Astrocyte (in vitro differentiated cells and primary cell): ENCODE measurements at regions not wholly inside any gene's neighbourhood (a gene's known extent, or its start where the extent isn't known, plus 50 kb on each side); places are given as distances from the start of the nearest gene placed in this dataset.

Experiments used
- DNase-seq: peaks from one replicate; pipeline ENCODE4 v3.0.0-alpha.2; 2010; ENCODE audit warnings: low read depth
- FAIRE-seq: peaks from 2 replicates; lab custom pipeline; 2011; peaks lifted over from hg19 to GRCh38; lab: Jason Lieb, UNC
- H2AFZ ChIP-seq: 2 replicates; pipeline ENCODE4 v1.6.0; 2012; ENCODE audit warnings: low read depth, low read length, inconsistent platforms
- H3K27ac ChIP-seq: 2 replicates; pipeline ENCODE4 v1.5.1; 2011; ENCODE audit warnings: low read depth, low read length, inconsistent platforms
- H3K27me3 ChIP-seq: 2 replicates; pipeline ENCODE4 v1.6.0; 2011; ENCODE audit warnings: low read length, inconsistent platforms; ENCODE audit not compliant: insufficient read depth
- H3K36me3 ChIP-seq: 2 replicates; pipeline ENCODE4 v1.5.1; 2011; ENCODE audit warnings: low read length, inconsistent platforms; ENCODE audit not compliant: insufficient read depth
- H3K4me1 ChIP-seq: 2 replicates; pipeline ENCODE4 v1.5.1; 2011; ENCODE audit warnings: low read length, inconsistent platforms; ENCODE audit not compliant: insufficient read depth
- H3K4me2 ChIP-seq: 2 replicates; pipeline ENCODE4 v1.6.0; 2012; ENCODE audit warnings: low read length, inconsistent platforms
- H3K4me3 ChIP-seq: 2 replicates; pipeline ENCODE4 v1.5.1; 2011; ENCODE audit warnings: low read depth, mild to moderate bottlenecking, low read length, inconsistent platforms; ENCODE audit not compliant: insufficient read depth
- H3K79me2 ChIP-seq: 2 replicates; pipeline ENCODE4 v1.6.0; 2012; ENCODE audit warnings: mild to moderate bottlenecking, low read length, inconsistent platforms; ENCODE audit not compliant: insufficient read depth
- H3K9ac ChIP-seq: 2 replicates; pipeline ENCODE4 v1.6.0; 2012; ENCODE audit warnings: mild to moderate bottlenecking, low read length, inconsistent platforms
- H3K9me3 ChIP-seq: 2 replicates; pipeline ENCODE4 v1.5.1; 2012; ENCODE audit warnings: low read depth, mild to moderate bottlenecking, low read length, inconsistent platforms; ENCODE audit not compliant: insufficient read depth
- H4K20me1 ChIP-seq: 2 replicates; pipeline ENCODE4 v1.6.0; 2012; ENCODE audit warnings: low read length, inconsistent platforms; ENCODE audit not compliant: insufficient read depth
- H3K27ac Mint-ChIP-seq: one replicate; pipeline ENCODE4 v1.8.0; 2021; ENCODE audit warnings: mild to moderate bottlenecking, mixed read lengths; ENCODE audit not compliant: unreplicated experiment
- H3K27me3 Mint-ChIP-seq: one replicate; pipeline ENCODE4 v1.8.0; 2021; ENCODE audit warnings: low read depth, mixed read lengths; ENCODE audit not compliant: unreplicated experiment
- H3K36me3 Mint-ChIP-seq: one replicate; pipeline ENCODE4 v1.8.0; 2021; ENCODE audit warnings: low read depth, mixed read lengths; ENCODE audit not compliant: unreplicated experiment
- H3K4me1 Mint-ChIP-seq: one replicate; pipeline ENCODE4 v1.8.0; 2021; ENCODE audit warnings: low read depth, mixed read lengths; ENCODE audit not compliant: unreplicated experiment
- H3K4me3 Mint-ChIP-seq: one replicate; pipeline ENCODE4 v1.8.0; 2021; ENCODE audit warnings: mild to moderate bottlenecking, moderate library complexity, mixed read lengths; ENCODE audit not compliant: unreplicated experiment
- H3K9me3 Mint-ChIP-seq: one replicate; pipeline ENCODE4 v1.8.0; 2021; ENCODE audit warnings: mild to moderate bottlenecking, mixed read lengths; ENCODE audit not compliant: unreplicated experiment
- CTCF ChIP-seq: IDR thresholded peaks from 2 replicates; pipeline ENCODE4 v1.5.1; 2011; ENCODE audit warnings: low read depth, mild to moderate bottlenecking, inconsistent platforms, low read length, moderate library complexity; ENCODE audit not compliant: insufficient read depth
- EZH2 ChIP-seq: IDR thresholded peaks from 2 replicates; pipeline ENCODE4 v1.6.1; 2012; ENCODE audit warnings: mild to moderate bottlenecking, low read length, inconsistent platforms; ENCODE audit not compliant: insufficient read depth

- no peak for FAIRE-seq
- H3K27me3 ChIP-seq: no peaks in the 10 kb centered on the region
- no peaks in the 10 kb centered on the region for H3K36me3 Mint-ChIP-seq
- H3K27ac ChIP-seq: no peak overlapping the region
- no peak for TF ChIP-seq EZH2
- H3K4me2 ChIP-seq: no peak overlapping the region
- H3K4me1 Mint-ChIP-seq: peaks cover 3% of the 10 kb centered on the region
- H3K9me3 ChIP-seq: no peaks in the 10 kb centered on the region
- H3K9me3 Mint-ChIP-seq: no peaks in the 10 kb centered on the region
- no peak overlapping the region for H3K4me3 Mint-ChIP-seq
- no peaks in the 10 kb centered on the region for H3K79me2 ChIP-seq
- H3K27me3 Mint-ChIP-seq: no peaks in the 10 kb centered on the region
- no peak for DNase-seq
- no peak overlapping the region for H2AFZ ChIP-seq
- no peaks in the 10 kb centered on the region for H3K36me3 ChIP-seq
- H3K4me1 ChIP-seq: no peaks in the 10 kb centered on the region
- H4K20me1 ChIP-seq: no peaks in the 10 kb centered on the region
- no peak overlapping the region for H3K9ac ChIP-seq
- H3K4me3 ChIP-seq: no peak overlapping the region
- no peak overlapping the region for H3K27ac Mint-ChIP-seq
Observed at GRCh38 chr11:21927628-21928027, 265.3 kb upstream of the ANO5 start.

DNA sequence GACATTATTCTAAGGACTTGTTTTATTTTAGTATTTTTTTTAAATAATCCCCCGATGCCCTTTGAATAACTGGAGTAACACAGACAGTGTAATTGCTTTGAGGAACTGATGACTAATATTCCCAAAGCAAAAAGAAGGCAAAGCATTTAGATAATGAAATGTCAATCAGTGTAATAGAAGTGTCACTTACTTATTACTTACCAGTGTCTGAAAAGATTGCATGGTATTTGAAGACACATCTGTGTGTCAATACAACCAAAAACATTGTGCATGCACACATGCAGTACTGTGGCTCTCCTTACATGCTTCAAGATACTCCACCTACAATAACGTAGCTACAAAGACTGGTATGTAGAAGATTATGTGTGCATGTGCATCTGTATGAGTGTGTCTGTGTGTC lies 264.0 kb upstream of the ANO5 start:
- no peaks in the 10 kb centered on the region for H3K36me3 Mint-ChIP-seq
- Histone ChIP-seq H3K4me2 (no peak overlapping the region), H3K36me3 (no peaks in the 10 kb centered on the region), H3K4me1 (no peaks in the 10 kb centered on the region), H3K27me3 (no peaks in the 10 kb centered on the region), H2AFZ (no peak overlapping the region), H3K9ac (no peak overlapping the region), H3K9me3 (no peaks in the 10 kb centered on the region), H3K4me3 (no peak overlapping the region), H4K20me1 (no peaks in the 10 kb centered on the region), H3K27ac (no peak overlapping the region), H3K79me2 (no peaks in the 10 kb centered on the region)
- H3K4me1 Mint-ChIP-seq: peaks cover 3% of the 10 kb centered on the region
- H3K4me3 Mint-ChIP-seq: no peak overlapping the region
- DNase-seq (no peak), FAIRE-seq (no peak)
- H3K9me3 Mint-ChIP-seq: no peaks in the 10 kb centered on the region
- H3K27me3 Mint-ChIP-seq: no peaks in the 10 kb centered on the region
- no peak overlapping the region for H3K27ac Mint-ChIP-seq
- TF ChIP-seq CTCF (no peak), EZH2 (no peak)

DNA sequence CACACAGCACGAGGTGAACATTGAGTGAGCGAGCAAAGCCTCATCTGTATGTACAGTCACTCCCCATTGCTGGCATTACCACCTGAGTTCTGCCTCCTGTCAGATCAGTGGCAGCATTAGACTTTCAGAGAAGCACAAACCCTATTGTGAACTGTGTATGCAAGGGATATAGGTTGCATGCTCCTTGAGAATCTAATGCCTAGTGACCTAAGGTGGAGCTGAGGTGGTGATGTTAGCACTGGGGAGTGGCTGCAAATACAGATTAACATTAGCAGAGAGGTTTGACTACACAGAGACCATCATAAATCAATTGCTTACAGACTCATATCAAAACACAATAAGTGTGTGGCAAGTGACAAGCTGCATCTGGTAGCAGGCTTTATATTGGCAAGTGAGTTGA lies 262.5 kb upstream of the ANO5 start:
- no peak overlapping the region for H3K27ac ChIP-seq
- H3K4me2 ChIP-seq: no peak overlapping the region
- no peaks in the 10 kb centered on the region for H3K27me3 Mint-ChIP-seq
- no peaks in the 10 kb centered on the region for H3K27me3 ChIP-seq
- H3K36me3 ChIP-seq: no peaks in the 10 kb centered on the region
- peaks cover 3% of the 10 kb centered on the region for H3K4me1 Mint-ChIP-seq
- TF ChIP-seq CTCF (no peak), EZH2 (no peak)
- H3K4me3 ChIP-seq: no peak overlapping the region
- DNase-seq (no peak), FAIRE-seq (no peak)
- no peaks in the 10 kb centered on the region for H3K79me2 ChIP-seq
- no peaks in the 10 kb centered on the region for H3K4me1 ChIP-seq
- no peaks in the 10 kb centered on the region for H4K20me1 ChIP-seq
- H3K27ac Mint-ChIP-seq: no peak overlapping the region
- no peak overlapping the region for H2AFZ ChIP-seq
- H3K4me3 Mint-ChIP-seq: no peak overlapping the region
- H3K9me3 Mint-ChIP-seq: no peaks in the 10 kb centered on the region
- no peaks in the 10 kb centered on the region for H3K9me3 ChIP-seq
- no peaks in the 10 kb centered on the region for H3K36me3 Mint-ChIP-seq
- H3K9ac ChIP-seq: no peak overlapping the region
